ENCODE measurements at regions not wholly inside any gene's neighbourhood (a gene's known extent, or its start where the extent isn't known, plus 50 kb on each side); places are given as distances from the start of the nearest gene placed in this dataset.

- no peak overlapping the region for H3K4me3 ChIP-seq (ENCODE audit: low read depth, low read length)
- TF ChIP-seq CTCF (IDR thresholded peaks at IDR 0.05; ENCODE audit: control insufficient read depth, extremely low read depth, insufficient read depth) = no peak
- DNase-seq (ENCODE audit: low read depth) = no peak
Measured at GRCh38 chr1:53406551-53407235, 52.5 kb upstream of the DMRTB1 start.

GRCh38 chr1:53408013-53408754 is 51.0 kb upstream of the DMRTB1 start:
- no peak overlapping the region for H3K4me3 ChIP-seq (ENCODE audit: low read depth, low read length)
- no peak for TF ChIP-seq CTCF (IDR thresholded peaks at IDR 0.05; ENCODE audit: control insufficient read depth, extremely low read depth, insufficient read depth)
- DNase-seq (ENCODE audit: low read depth) = no peak

- TF ChIP-seq CTCF (IDR thresholded peaks at IDR 0.05; ENCODE audit: control insufficient read depth, extremely low read depth, insufficient read depth) = no peak
- DNase-seq (ENCODE audit: low read depth) = no peak
- H3K4me3 ChIP-seq (ENCODE audit: low read depth, low read length) = no peak overlapping the region
Measured at GRCh38 chr1:53408755-53409129, 50.5 kb upstream of the DMRTB1 start.

GRCh38 chr1:53409233-53409632 is 50.0 kb upstream of the DMRTB1 start:
- TF ChIP-seq CTCF (IDR thresholded peaks at IDR 0.05; ENCODE audit: control insufficient read depth, extremely low read depth, insufficient read depth) = no peak
- H3K4me3 ChIP-seq (ENCODE audit: low read depth, low read length) = no peak overlapping the region
- no peak for DNase-seq (ENCODE audit: low read depth)
